ENCODE measurements at regions not wholly inside any gene's neighbourhood (a gene's known extent, or its start where the extent isn't known, plus 50 kb on each side); places are given as distances from the start of the nearest gene placed in this dataset.

- no peak for TF ChIP-seq YY1 (IDR thresholded peaks at IDR 0.05; ENCODE audit: insufficient read depth, insufficient read length)
- no peak for TF ChIP-seq ZNF274 (IDR thresholded peaks at IDR 0.05; ENCODE audit: low read depth, low read length)
- no peak for TF ChIP-seq SUZ12 (IDR thresholded peaks at IDR 0.05; ENCODE audit: extremely low read depth, insufficient read depth, insufficient read length)
Observed at GRCh38 chr9:30362373-30362772, 2022.1 kb upstream of the ACO1 start.

Measured in NT2/D1 (cell line).